BJ (cell line): ENCODE measurements at regions not wholly inside any gene's neighbourhood (a gene's known extent, or its start where the extent isn't known, plus 50 kb on each side); places are given as distances from the start of the nearest gene placed in this dataset.

Experiments used
- CTCF ChIA-PET: fragments of 350-600 bp; formaldehyde crosslinking; extraction: SDS; loops from one replicate; lab custom pipeline; 2021; ENCODE audit warnings: antibody characterized with exemption, inconsistent platforms; lab: Yijun Ruan, JAX
- POLR2A ChIA-PET: fragments of 300-600 bp; sonication (Branson Sonifier 250); formaldehyde crosslinking; extraction: SDS; loops from one replicate; lab custom pipeline; 2021; ENCODE audit warnings: antibody characterized with exemption; lab: Charles Lee
- DNase-seq: peaks from one replicate; pipeline ENCODE4 v3.0.0-alpha.2; 2011; ENCODE audit warnings: low read depth
- H3K27me3 ChIP-seq: 2 replicates; pipeline ENCODE4 v1.6.0; 2011; ENCODE audit warnings: low read length; ENCODE audit not compliant: control insufficient read depth, insufficient read depth
- H3K36me3 ChIP-seq: 2 replicates; pipeline ENCODE4 v1.5.1; 2011; ENCODE audit warnings: low read length; ENCODE audit not compliant: control insufficient read depth, insufficient read depth
- H3K4me3 ChIP-seq: 2 replicates; pipeline ENCODE4 v1.5.1; 2011; ENCODE audit warnings: low read depth, mild to moderate bottlenecking, control low read depth, low read length
- CTCF ChIP-seq: IDR thresholded peaks from 2 replicates; pipeline ENCODE4 v1.5.1; 2011; ENCODE audit warnings: low read depth, mild to moderate bottlenecking, control low read depth, inconsistent platforms, low read length, moderate library complexity; ENCODE audit not compliant: insufficient read depth

GRCh38 chr2:14223576-14223975 lies 408.9 kb upstream of the LRATD1 start:
- no peak for DNase-seq
- TF ChIP-seq CTCF, result no peak
- ChIA-PET POLR2A (no interaction called here), CTCF (no interaction called here)
- no peak overlapping the region for H3K4me3 ChIP-seq
- H3K27me3 ChIP-seq, result no peaks in the 10 kb centered on the region
- H3K36me3 ChIP-seq, result no peaks in the 10 kb centered on the region

GRCh38 chr2:14231391-14231898 lies 401.1 kb upstream of the LRATD1 start:
- CTCF ChIA-PET, result no interaction called here
- DNase-seq, result no peak
- POLR2A ChIA-PET, result no interaction called here
- no peaks in the 10 kb centered on the region for H3K36me3 ChIP-seq
- H3K4me3 ChIP-seq, result no peak overlapping the region
- no peaks in the 10 kb centered on the region for H3K27me3 ChIP-seq
- TF ChIP-seq CTCF, result no peak

- no peak for DNase-seq
- H3K36me3 ChIP-seq, result no peaks in the 10 kb centered on the region
- TF ChIP-seq CTCF, result no peak
- H3K27me3 ChIP-seq, result no peaks in the 10 kb centered on the region
- ChIA-PET CTCF (no interaction called here), POLR2A (no interaction called here)
- no peak overlapping the region for H3K4me3 ChIP-seq
Observed at GRCh38 chr2:14232217-14232616, 400.3 kb upstream of the LRATD1 start.

- no peak for DNase-seq
- Histone ChIP-seq H3K36me3 (no peaks in the 10 kb centered on the region), H3K27me3 (no peaks in the 10 kb centered on the region), H3K4me3 (no peak overlapping the region)
- CTCF ChIA-PET, result no interaction called here
- no peak for TF ChIP-seq CTCF
- POLR2A ChIA-PET, result no interaction called here
Observed at GRCh38 chr2:14234911-14235310, 397.6 kb upstream of the LRATD1 start.

- TF ChIP-seq CTCF, result no peak
- ChIA-PET CTCF (no interaction called here), POLR2A (no interaction called here)
- H3K4me3 ChIP-seq, result no peak overlapping the region
- DNase-seq, result no peak
- no peaks in the 10 kb centered on the region for H3K27me3 ChIP-seq
- H3K36me3 ChIP-seq, result no peaks in the 10 kb centered on the region
Observed at GRCh38 chr2:14235667-14236066, 396.9 kb upstream of the LRATD1 start.
